NCI-H774 (cell line): ENCODE measurements at regions not wholly inside any gene's neighbourhood (a gene's known extent, or its start where the extent isn't known, plus 50 kb on each side); places are given as distances from the start of the nearest gene placed in this dataset.
A peak's percentile ranks its signal among the peaks of the same experiment; 100 is the strongest.
"Not testable (repeated sequence)": the region's sequence is repeated elsewhere in the genome, so short reads cannot be mapped to it uniquely, and the experiment has no call there.

Experiments
- DNase-seq: peaks from one replicate; lab custom pipeline; 2025; lab: John Stamatoyannopoulos, UW

GRCh38 chr17:72545766-72546165, 424.9 kb downstream of the SOX9 start:
- no peak for DNase-seq

- no peak for DNase-seq
Measured at GRCh38 chr17:72553051-72553755, 432.4 kb downstream of the SOX9 start.

DNA sequence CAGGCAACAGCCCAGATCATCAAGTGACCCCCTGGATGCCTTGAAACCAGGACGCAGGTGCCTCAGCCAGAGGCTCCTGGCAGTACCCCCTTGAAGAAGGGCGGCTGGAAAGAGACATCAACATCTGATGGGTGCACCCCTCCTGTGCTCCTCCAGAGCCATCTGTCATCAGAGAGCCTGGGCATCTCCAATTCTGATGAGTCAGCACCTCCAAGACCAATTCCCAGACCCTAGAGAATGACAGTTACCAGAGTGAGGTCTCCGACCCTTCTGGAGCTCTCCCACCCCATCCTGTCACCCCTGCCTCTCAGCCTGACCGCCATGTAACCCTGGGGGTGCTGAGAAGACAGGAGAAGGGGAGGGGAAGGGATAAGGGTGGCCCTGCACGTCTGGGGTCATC, 433.7 kb downstream of the SOX9 start:
- no peak for DNase-seq

- DNase-seq: no peak
Measured at GRCh38 chr17:72555052-72555451, 434.2 kb downstream of the SOX9 start.

DNA sequence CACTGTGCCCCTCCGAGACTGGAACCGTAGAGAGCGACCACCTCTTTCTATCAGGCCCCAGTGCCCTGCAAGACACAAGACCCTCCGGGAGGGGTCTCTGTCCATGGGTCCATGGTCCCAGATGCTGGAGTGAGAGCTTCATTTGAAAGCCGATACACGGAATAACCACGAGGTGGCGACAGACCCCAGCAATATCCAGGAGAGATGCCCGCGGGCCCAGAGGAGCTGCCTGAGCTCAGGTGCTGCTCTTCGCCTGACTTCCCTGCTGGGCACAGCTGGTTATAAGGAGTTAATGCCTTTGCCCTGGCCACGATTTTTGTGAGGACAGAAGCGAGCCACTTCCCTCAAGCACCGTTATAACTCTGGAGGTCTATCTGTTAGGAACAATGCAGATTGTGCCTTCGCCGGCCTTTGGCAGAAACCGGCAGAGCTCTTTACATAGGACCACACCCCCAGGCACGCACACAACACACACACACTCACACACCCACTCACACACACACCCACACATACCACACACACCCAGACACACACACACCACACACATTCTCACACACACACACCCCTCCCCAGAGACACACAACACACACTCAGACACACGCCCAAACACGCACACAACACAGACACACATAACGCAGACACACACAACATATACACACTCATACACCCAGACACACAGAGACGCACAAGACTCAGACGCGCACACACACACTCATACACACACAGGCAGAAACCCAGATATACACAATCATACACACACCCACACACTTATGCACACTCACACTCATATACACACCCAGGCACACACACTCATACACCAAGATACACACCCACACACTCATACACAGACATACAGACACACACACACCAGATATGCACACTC, 436.4 kb downstream of the SOX9 start:
- DNase-seq: peak; percentile 64

DNA sequence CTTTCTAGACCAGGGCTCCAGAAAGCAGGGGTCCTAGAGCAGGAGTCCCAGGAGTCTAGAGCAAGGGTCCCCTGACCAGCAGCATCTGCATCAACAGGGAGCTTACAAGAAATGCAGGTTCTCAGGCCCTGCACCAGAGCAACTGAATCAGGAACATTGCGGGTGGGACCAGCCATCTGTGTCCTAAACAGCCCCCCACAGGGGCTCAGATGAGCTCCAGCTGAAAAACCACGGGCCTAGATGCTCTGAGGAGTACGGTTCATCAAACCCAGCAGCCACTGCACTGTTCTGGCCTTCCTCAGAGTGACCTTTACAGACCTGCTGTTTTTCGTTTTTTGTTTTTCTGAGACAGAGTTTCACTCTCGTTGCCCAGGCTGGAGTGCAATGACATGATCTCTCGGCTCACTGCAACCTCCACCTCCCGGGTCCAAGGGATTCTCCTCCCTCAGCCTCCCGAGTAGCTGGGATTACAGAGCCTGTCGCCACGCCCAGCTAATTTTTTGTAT, 438.2 kb downstream of the SOX9 start:
- no peak for DNase-seq

DNA sequence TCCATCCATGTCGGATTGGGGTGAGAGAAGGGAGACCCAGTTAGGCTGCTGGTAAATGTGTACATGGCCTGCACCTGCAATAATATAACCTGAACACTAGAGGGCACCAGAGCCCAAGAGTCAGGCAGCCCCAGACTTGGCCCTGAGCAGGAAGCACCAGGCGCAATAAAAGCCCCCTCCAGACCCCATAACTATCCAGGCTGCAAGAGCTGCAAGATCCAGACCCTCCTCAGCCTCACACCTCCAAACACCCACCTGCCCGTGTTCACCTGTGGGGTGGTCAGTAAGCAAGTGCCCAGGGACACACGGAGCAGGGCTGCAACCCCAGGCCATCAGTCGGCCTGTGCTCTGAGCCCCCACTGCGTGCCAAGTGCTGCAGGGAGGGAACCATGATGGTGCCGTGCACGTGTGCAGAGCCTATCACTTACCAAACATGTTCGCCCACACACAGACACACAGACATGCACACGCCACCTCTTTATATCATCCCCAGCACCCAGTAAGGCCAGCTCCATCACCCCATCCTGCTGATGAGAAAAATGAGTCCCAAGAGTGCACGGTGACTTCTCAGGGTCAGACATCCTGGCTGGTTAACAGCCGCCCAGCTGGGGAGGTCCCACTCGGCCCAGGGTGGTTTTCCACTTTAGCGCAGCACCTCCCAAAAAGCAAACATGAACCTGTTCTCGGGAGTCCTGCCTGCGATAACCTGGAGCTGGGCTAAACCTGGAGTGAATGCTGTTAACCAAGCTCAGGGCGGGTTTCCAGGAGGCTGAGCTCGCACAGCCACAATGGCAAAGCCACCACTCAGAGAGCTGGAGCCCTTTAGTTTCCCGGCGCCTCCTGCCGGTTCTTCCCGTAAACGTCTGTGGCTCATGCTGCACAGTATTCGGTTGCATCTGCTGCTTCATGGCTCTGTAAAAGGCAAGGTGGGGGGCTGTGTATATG, 439.8 kb downstream of the SOX9 start:
- DNase-seq: peak; percentile 51

GRCh38 chr17:72561266-72561665, 440.4 kb downstream of the SOX9 start:
- DNase-seq: no peak

DNA sequence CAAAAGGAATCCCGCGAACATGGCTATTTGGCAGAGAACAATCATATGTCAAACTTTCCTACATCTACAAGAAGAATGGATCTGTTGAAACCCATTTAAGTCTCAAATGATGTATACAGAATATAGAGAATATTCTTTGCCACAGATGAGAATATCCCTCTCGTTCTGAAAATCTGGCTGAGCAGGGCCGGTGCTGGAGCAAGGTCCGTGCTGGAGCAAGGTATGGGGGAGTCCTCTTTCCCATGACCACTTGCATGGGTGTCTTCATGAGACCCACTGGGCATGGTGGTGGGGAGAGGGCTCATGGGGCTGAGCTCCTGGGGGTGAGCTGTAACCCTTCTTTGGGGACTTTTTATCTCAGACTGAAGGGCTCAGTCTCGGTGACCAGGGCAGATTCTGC, 440.9 kb downstream of the SOX9 start:
- DNase-seq: no peak

GRCh38 chr17:72562615-72563188, 441.9 kb downstream of the SOX9 start:
- no peak for DNase-seq

DNA sequence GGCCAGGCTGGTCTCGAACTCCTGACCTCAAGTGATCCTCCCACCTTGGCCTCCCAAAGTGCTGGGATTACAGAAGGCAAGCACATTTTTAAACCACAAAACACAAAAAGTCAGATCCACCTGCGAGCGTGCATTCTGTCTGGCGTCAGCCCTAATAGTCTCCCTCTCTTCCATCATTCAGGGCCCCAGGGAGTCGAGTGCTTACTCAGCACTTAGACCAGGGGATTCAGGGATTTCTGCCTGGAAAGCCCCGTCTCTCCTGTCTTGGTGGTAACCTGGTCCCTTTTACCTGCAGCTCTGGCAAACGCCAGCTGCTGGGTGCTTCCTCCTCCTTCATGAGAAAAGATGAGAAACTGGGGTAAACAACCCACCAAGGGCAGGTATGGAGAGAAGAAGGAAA, 443.1 kb downstream of the SOX9 start:
- DNase-seq: no peak

DNA sequence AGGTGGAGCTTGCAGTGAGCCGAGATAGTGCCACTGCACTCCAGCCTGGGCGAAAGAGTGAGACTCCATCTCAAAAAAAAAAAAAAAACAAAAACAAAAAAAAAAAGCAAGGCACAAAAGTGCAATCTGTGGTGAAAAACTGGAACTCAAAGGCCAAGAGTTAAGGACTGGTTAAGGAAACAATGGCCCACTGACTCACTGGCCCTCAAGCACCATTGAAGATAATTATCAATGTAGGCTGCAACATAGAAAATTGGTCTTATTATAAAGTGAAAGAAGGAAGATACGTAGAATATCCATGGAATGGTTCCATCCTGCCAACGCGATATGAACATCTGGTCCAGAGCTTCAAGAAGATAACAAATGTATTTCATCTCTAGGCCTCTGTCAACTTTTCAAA, 444.2 kb downstream of the SOX9 start:
- DNase-seq: no peak

- no peak for DNase-seq
Measured at GRCh38 chr17:72565758-72566157, 444.9 kb downstream of the SOX9 start.

- no peak for DNase-seq
Measured at GRCh38 chr17:72566671-72567484, 446.1 kb downstream of the SOX9 start.

DNA sequence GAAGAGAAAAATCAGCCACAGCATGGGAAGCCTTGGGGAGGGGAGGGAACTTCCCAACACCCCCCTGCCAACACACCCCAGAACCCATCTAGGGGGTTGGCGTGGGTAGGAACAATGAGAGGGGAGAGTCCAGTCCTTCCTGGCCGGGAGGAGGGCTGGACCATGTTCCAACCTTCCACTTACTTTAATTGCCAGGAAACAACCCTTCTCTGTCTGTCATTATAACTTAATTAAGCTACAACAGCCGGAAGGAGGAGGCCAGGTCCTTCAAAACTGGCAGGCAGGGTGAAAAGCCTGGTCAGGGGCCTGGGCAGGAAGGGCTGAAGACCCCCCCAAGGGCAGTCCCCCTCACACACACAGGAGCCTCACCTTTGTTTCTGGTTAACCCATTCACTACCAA, 447.0 kb downstream of the SOX9 start:
- DNase-seq: peak; percentile 31

- peak; percentile 62 for DNase-seq
Measured at GRCh38 chr17:72569148-72569946, 448.5 kb downstream of the SOX9 start.

DNA sequence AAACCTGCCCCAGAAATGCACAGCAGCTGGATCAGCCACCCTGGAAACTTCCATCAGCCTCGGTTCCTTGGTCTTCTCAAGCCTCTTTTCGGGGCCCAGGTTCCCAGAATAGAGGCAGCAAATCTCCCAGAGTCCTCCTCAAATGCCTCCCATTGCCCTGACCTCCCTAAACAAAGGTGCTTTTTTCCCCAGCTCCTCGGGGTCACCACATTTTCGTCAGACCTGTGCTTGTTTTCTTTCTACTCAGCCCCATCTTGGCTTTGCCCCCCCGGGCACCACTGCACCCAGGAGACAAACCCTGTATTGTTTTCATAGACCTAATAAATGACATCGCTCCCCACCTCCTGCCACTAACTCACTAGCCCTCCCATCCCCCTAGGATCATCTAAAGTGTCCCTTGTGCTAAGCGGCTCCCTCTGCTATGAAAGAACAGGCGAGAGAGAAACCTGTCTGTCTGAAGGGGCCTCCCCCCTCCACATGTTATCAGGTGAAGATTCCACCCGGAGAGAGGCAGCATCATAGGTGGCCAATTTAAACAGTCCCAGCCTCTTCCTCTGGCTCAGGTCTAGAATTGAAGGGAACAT, 451.1 kb downstream of the SOX9 start:
- DNase-seq: no peak

DNA sequence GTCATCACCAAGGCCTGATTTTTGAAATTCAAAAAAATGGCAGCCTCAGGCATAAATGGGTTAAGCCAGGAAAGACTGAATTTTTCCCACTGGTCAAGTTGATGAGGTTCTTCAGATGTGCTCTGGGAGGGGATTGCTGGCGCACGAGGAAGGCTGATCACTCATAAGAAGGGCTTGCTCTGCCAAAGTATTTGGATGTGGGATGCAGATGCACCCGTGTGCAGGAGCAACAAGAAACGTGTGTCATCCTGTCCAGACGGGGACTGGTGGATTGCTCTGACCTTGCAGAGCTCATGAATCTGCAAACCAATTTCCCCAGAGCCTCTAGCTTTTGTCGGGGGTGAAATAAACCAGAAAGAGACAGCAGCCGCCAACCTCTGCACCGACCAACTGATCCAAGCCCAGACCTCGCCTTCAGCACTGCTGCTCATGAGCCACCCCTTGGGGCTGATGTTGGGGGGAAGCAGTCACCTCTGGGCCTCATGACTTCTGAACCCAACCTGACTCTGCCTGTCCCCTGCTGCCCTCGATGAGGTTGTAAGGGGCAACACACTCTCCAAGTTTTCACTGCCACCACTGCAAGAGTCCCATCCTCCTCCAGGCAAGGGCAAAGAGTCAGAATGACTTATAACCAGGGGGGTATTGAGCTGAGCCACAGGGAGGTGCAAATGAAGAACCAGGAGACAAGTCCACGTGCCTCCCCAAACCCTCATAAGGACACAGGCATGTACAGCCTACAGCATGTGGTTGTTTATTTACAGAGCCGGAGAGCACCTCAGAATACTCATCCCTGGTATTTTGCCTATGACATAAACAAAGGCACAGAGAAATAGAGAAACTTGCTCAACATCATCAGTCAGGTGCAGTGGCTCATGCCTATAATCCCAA, 452.0 kb downstream of the SOX9 start:
- DNase-seq: no peak

DNA sequence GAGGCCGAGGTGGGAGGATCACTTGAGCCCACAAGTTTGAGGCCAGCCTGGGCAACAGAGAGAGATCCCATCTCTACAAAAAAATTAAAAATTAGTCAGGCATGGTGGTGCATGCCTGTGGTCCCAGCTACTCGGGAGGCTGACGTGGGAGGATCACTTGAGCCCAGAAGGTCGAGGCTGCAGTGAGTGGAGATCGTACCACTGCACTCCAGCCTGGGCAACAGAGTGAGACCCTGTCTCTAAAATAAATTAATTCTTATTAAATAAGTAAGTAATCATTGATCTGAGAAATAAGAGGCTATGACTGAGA, 452.6 kb downstream of the SOX9 start:
- DNase-seq: not testable (repeated sequence)
